ENCODE measurements at regions not wholly inside any gene's neighbourhood (a gene's known extent, or its start where the extent isn't known, plus 50 kb on each side); places are given as distances from the start of the nearest gene placed in this dataset.

GRCh38 chr13:73911361-73911760 lies 222.8 kb downstream of the KLF12 start:
- no peak overlapping the region for H3K4me3 ChIP-seq
- no peak overlapping the region for H3K27ac ChIP-seq
- no peak for TF ChIP-seq CTCF (IDR thresholded peaks at IDR 0.05)
- H3K9me3 ChIP-seq, result no peaks in the 10 kb centered on the region
- DNase-seq (no peak), ATAC-seq (no peak)
- no peaks in the 10 kb centered on the region for H3K36me3 ChIP-seq (ENCODE audit: insufficient read depth in 1 of 2, low read depth in 1 of 2)
- no peaks in the 10 kb centered on the region for H3K4me1 ChIP-seq
- no peaks in the 10 kb centered on the region for H3K27me3 ChIP-seq (ENCODE audit: insufficient read depth in 3 of 3, low read length in 2 of 3)
- intact Hi-C loops (cut with DNase I), result no loop called here

- no peaks in the 10 kb centered on the region for H3K4me1 ChIP-seq
- H3K4me3 ChIP-seq, result no peak overlapping the region
- H3K27ac ChIP-seq, result no peak overlapping the region
- ATAC-seq (no peak), DNase-seq (no peak)
- TF ChIP-seq CTCF (IDR thresholded peaks at IDR 0.05), result no peak
- intact Hi-C loops (cut with DNase I), result no loop called here
- no peaks in the 10 kb centered on the region for H3K9me3 ChIP-seq
- H3K36me3 ChIP-seq (ENCODE audit: insufficient read depth in 1 of 2, low read depth in 1 of 2), result no peaks in the 10 kb centered on the region
- no peaks in the 10 kb centered on the region for H3K27me3 ChIP-seq (ENCODE audit: insufficient read depth in 3 of 3, low read length in 2 of 3)
Measured at GRCh38 chr13:73910733-73911132, 223.5 kb downstream of the KLF12 start.

GRCh38 chr13:73908809-73909208 lies 225.4 kb downstream of the KLF12 start:
- Histone ChIP-seq H3K4me3 (no peak overlapping the region), H3K4me1 (no peaks in the 10 kb centered on the region), H3K36me3 (ENCODE audit: insufficient read depth in 1 of 2, low read depth in 1 of 2) (no peaks in the 10 kb centered on the region), H3K27ac (no peak overlapping the region), H3K9me3 (no peaks in the 10 kb centered on the region), H3K27me3 (ENCODE audit: insufficient read depth in 3 of 3, low read length in 2 of 3) (no peaks in the 10 kb centered on the region)
- no peak for TF ChIP-seq CTCF (IDR thresholded peaks at IDR 0.05)
- no peak for ATAC-seq
- WGBS, 3 donors, result 93 to 97% (median 95%) methylated on average over 5 of the region's 5 CpGs
- intact Hi-C loops (cut with DNase I), result no loop called here
- DNase-seq, result no peak

- no peak for ATAC-seq
- DNase-seq, result no peak
- Histone ChIP-seq H3K36me3 (ENCODE audit: insufficient read depth in 1 of 2, low read depth in 1 of 2) (no peaks in the 10 kb centered on the region), H3K27me3 (ENCODE audit: insufficient read depth in 3 of 3, low read length in 2 of 3) (no peaks in the 10 kb centered on the region), H3K27ac (no peak overlapping the region), H3K4me1 (no peaks in the 10 kb centered on the region), H3K9me3 (no peaks in the 10 kb centered on the region), H3K4me3 (no peak overlapping the region)
- WGBS, 3 donors, result 94 to 99% (median 98%) methylated on average over 3 of the region's 3 CpGs
- TF ChIP-seq CTCF (IDR thresholded peaks at IDR 0.05), result no peak
- intact Hi-C loops (cut with DNase I), result no loop called here
Measured at GRCh38 chr13:73904625-73905024, 229.6 kb downstream of the KLF12 start.

GRCh38 chr13:73903561-73903960 lies 230.6 kb downstream of the KLF12 start:
- Histone ChIP-seq H3K9me3 (no peaks in the 10 kb centered on the region), H3K36me3 (ENCODE audit: insufficient read depth in 1 of 2, low read depth in 1 of 2) (no peaks in the 10 kb centered on the region), H3K4me3 (no peak overlapping the region), H3K27me3 (ENCODE audit: insufficient read depth in 3 of 3, low read length in 2 of 3) (no peaks in the 10 kb centered on the region), H3K4me1 (no peaks in the 10 kb centered on the region), H3K27ac (no peak overlapping the region)
- intact Hi-C loops (cut with DNase I), result no loop called here
- ATAC-seq, result no peak
- no peak for DNase-seq
- TF ChIP-seq CTCF (IDR thresholded peaks at IDR 0.05), result no peak
- 95 to 98% (median 97%) methylated on average over 7 of the region's 7 CpGs for WGBS, 3 donors
